HEK293 (cell line): ENCODE measurements at regions not wholly inside any gene's neighbourhood (a gene's known extent, or its start where the extent isn't known, plus 50 kb on each side); places are given as distances from the start of the nearest gene placed in this dataset.

Source experiments
- SP2 ChIP-seq: fragments of 450-650 bp; formaldehyde crosslinking; IDR thresholded peaks from 2 replicates; pipeline ENCODE4 v1.5.1; 2016; ENCODE audit warnings: missing biosample characterization, missing genetic modification characterization
- ZFP41 ChIP-seq: fragments of 450-650 bp; formaldehyde crosslinking; IDR thresholded peaks from 2 replicates; pipeline ENCODE4 v1.5.1; 2016; ENCODE audit warnings: missing biosample characterization, missing genetic modification characterization, borderline replicate concordance
- ZNF10 ChIP-seq: fragments of 450-650 bp; formaldehyde crosslinking; IDR thresholded peaks from 2 replicates; pipeline ENCODE4 v1.5.1; 2017; ENCODE audit warnings: missing biosample characterization, missing genetic modification characterization
- ZNF16 ChIP-seq: fragments of 450-650 bp; formaldehyde crosslinking; IDR thresholded peaks from 2 replicates; pipeline ENCODE4 v1.5.1; 2016; ENCODE audit warnings: low read depth, missing biosample characterization, missing genetic modification characterization
- ZNF174 ChIP-seq: fragments of 450-650 bp; formaldehyde crosslinking; IDR thresholded peaks from 2 replicates; pipeline ENCODE4 v1.5.0; 2017; ENCODE audit warnings: missing biosample characterization, mild to moderate bottlenecking, missing genetic modification characterization
- ZNF19 ChIP-seq: fragments of 450-650 bp; formaldehyde crosslinking; IDR thresholded peaks from 2 replicates; pipeline ENCODE4; 2016; ENCODE audit warnings: missing biosample characterization, missing genetic modification characterization, low read depth
- ZNF549 ChIP-seq: fragments of 450-650 bp; IDR thresholded peaks from 2 replicates; pipeline ENCODE4 v1.5.1; 2018; ENCODE audit warnings: missing biosample characterization, missing genetic modification characterization, mild to moderate bottlenecking, inconsistent platforms, moderate library complexity
- ZNF777 ChIP-seq: fragments of 450-650 bp; formaldehyde crosslinking; IDR thresholded peaks from 2 replicates; pipeline ENCODE4 v1.5.1; 2017; ENCODE audit warnings: missing biosample characterization, missing genetic modification characterization, borderline replicate concordance
- ZNF837 ChIP-seq: fragments of 450-650 bp; formaldehyde crosslinking; IDR thresholded peaks from 2 replicates; pipeline ENCODE4 v1.5.1; 2016; ENCODE audit warnings: missing biosample characterization, missing genetic modification characterization
- ZXDB ChIP-seq: fragments of 450-650 bp; formaldehyde crosslinking; IDR thresholded peaks from 2 replicates; pipeline ENCODE4 v1.5.1; 2016; ENCODE audit warnings: missing biosample characterization, missing genetic modification characterization
- TF ChIP-seq, protein P1 (sequence below): sonication (generic); formaldehyde crosslinking; IDR thresholded peaks from 2 replicates; pipeline ENCODE4 v1.8.1; 2022; ENCODE audit warnings: mild to moderate bottlenecking, moderate library complexity, missing genetic modification reagents
- TF ChIP-seq, protein P2 (sequence below): fragments of 450-650 bp; formaldehyde crosslinking; IDR thresholded peaks from 2 replicates; pipeline ENCODE4 v1.5.1; 2016; ENCODE audit warnings: missing biosample characterization, missing genetic modification characterization, low read depth
- TF ChIP-seq, protein P3 (sequence below): fragments of 450-650 bp; formaldehyde crosslinking; IDR thresholded peaks from 2 replicates; pipeline ENCODE4 v1.5.1; 2016; ENCODE audit warnings: missing biosample characterization, missing genetic modification characterization

- TF ChIP-seq ZXDB (no peak), SP2 (no peak), ZNF16 (tag by site-specific recombination) (no peak), ZFP41 (no peak), ZNF549 (no peak), ZNF777 (no peak), ZNF19 (tag by site-specific recombination) (no peak), ZNF10 (tag by site-specific recombination) (no peak), ZNF837 (tag by site-specific recombination) (no peak), ZNF174 (no peak)
- TF ChIP-seq, protein P1, sequence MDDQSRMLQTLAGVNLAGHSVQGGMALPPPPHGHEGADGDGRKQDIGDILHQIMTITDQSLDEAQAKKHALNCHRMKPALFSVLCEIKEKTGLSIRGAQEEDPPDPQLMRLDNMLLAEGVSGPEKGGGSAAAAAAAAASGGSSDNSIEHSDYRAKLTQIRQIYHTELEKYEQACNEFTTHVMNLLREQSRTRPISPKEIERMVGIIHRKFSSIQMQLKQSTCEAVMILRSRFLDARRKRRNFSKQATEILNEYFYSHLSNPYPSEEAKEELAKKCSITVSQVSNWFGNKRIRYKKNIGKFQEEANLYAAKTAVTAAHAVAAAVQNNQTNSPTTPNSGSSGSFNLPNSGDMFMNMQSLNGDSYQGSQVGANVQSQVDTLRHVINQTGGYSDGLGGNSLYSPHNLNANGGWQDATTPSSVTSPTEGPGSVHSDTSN (CRISPR knock-in tag), result no peak
- TF ChIP-seq, protein P2, sequence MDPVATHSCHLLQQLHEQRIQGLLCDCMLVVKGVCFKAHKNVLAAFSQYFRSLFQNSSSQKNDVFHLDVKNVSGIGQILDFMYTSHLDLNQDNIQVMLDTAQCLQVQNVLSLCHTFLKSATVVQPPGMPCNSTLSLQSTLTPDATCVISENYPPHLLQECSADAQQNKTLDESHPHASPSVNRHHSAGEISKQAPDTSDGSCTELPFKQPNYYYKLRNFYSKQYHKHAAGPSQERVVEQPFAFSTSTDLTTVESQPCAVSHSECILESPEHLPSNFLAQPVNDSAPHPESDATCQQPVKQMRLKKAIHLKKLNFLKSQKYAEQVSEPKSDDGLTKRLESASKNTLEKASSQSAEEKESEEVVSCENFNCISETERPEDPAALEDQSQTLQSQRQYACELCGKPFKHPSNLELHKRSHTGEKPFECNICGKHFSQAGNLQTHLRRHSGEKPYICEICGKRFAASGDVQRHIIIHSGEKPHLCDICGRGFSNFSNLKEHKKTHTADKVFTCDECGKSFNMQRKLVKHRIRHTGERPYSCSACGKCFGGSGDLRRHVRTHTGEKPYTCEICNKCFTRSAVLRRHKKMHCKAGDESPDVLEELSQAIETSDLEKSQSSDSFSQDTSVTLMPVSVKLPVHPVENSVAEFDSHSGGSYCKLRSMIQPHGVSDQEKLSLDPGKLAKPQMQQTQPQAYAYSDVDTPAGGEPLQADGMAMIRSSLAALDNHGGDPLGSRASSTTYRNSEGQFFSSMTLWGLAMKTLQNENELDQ (tag by site-specific recombination), result no peak
- TF ChIP-seq, protein P3, sequence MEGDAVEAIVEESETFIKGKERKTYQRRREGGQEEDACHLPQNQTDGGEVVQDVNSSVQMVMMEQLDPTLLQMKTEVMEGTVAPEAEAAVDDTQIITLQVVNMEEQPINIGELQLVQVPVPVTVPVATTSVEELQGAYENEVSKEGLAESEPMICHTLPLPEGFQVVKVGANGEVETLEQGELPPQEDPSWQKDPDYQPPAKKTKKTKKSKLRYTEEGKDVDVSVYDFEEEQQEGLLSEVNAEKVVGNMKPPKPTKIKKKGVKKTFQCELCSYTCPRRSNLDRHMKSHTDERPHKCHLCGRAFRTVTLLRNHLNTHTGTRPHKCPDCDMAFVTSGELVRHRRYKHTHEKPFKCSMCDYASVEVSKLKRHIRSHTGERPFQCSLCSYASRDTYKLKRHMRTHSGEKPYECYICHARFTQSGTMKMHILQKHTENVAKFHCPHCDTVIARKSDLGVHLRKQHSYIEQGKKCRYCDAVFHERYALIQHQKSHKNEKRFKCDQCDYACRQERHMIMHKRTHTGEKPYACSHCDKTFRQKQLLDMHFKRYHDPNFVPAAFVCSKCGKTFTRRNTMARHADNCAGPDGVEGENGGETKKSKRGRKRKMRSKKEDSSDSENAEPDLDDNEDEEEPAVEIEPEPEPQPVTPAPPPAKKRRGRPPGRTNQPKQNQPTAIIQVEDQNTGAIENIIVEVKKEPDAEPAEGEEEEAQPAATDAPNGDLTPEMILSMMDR, result no peak
These were observed 1099.3 kb upstream of the DIAPH2 start for GRCh38 chrX:95585321-95585720.
